Coronary artery (tissue), 2 donors: ENCODE measurements at regions not wholly inside any gene's neighbourhood (a gene's known extent, or its start where the extent isn't known, plus 50 kb on each side); places are given as distances from the start of the nearest gene placed in this dataset.

Source experiments
- DNase-seq: peaks from one replicate; pipeline ENCODE4 v3.0.0-alpha.2; 2017; ENCODE audit warnings: low spot score
- H3K27ac ChIP-seq, 2 donors: fragments of 200-600 bp; sonication (generic); one replicate each; pipeline ENCODE4 v1.5.1; 2016 to 2019
- H3K4me3 ChIP-seq: fragments of 200-600 bp; sonication (generic); 2 replicates; pipeline ENCODE4 v1.5.1; 2016; ENCODE audit warnings: mild to moderate bottlenecking, moderate library complexity
- CTCF ChIP-seq: fragments of 200-600 bp; sonication (generic); IDR thresholded peaks from one replicate; pipeline ENCODE4 v1.5.1; 2019; ENCODE audit warnings: antibody characterized with exemption

- Histone ChIP-seq H3K27ac (no peak overlapping the region), H3K4me3 (no peak overlapping the region)
- TF ChIP-seq CTCF: no peak
- DNase-seq: no peak
Observed at GRCh38 chr12:63029676-63030075, 94.7 kb upstream of the PPM1H start.

- no peak for DNase-seq
- no peak overlapping the region for H3K27ac ChIP-seq
- TF ChIP-seq CTCF: no peak
- H3K4me3 ChIP-seq: no peak overlapping the region
Observed at GRCh38 chr12:63028951-63029350, 94.0 kb upstream of the PPM1H start.

GRCh38 chr12:63025116-63025515, 90.2 kb upstream of the PPM1H start:
- no peak for TF ChIP-seq CTCF
- Histone ChIP-seq H3K4me3 (no peak overlapping the region), H3K27ac (no peak overlapping the region)
- no peak for DNase-seq

- no peak overlapping the region for H3K27ac ChIP-seq
- TF ChIP-seq CTCF: no peak
- no peak overlapping the region for H3K4me3 ChIP-seq
- no peak for DNase-seq
Observed at GRCh38 chr12:63023926-63024325, 89.0 kb upstream of the PPM1H start.

- Histone ChIP-seq H3K4me3 (no peak overlapping the region), H3K27ac (no peak overlapping the region)
- no peak for DNase-seq
- TF ChIP-seq CTCF: no peak
Observed at GRCh38 chr12:63021116-63021515, 86.2 kb upstream of the PPM1H start.

GRCh38 chr12:63020269-63020668, 85.3 kb upstream of the PPM1H start:
- Histone ChIP-seq H3K4me3 (no peak overlapping the region), H3K27ac (no peak overlapping the region)
- TF ChIP-seq CTCF: no peak
- no peak for DNase-seq

GRCh38 chr12:63018273-63018672, 83.3 kb upstream of the PPM1H start:
- no peak overlapping the region for H3K4me3 ChIP-seq
- no peak for TF ChIP-seq CTCF
- no peak for DNase-seq
- H3K27ac ChIP-seq: no peak overlapping the region
